ENCODE measurements at regions not wholly inside any gene's neighbourhood (a gene's known extent, or its start where the extent isn't known, plus 50 kb on each side); places are given as distances from the start of the nearest gene placed in this dataset.

DNA sequence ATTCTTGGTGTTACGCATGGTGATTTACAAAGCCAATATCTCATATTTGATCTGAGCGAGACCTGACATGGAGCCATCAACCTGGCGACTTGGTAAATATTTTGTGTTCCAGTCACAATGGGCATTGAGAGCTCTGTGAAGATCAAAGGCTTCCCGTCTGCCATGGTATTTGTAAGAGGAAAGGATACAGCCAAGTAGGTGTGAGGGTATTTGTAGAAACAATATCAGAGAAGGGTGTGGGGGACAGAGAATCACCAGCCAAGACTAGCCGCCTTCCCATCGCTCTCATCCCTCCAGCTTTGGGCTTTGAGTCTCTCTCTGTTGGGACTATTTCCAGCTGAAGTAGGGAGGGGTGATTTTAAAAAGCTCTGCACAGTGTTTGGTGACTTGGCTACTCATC is 173.4 kb upstream of the BDNF start:
- TF ChIP-seq, protein P1, sequence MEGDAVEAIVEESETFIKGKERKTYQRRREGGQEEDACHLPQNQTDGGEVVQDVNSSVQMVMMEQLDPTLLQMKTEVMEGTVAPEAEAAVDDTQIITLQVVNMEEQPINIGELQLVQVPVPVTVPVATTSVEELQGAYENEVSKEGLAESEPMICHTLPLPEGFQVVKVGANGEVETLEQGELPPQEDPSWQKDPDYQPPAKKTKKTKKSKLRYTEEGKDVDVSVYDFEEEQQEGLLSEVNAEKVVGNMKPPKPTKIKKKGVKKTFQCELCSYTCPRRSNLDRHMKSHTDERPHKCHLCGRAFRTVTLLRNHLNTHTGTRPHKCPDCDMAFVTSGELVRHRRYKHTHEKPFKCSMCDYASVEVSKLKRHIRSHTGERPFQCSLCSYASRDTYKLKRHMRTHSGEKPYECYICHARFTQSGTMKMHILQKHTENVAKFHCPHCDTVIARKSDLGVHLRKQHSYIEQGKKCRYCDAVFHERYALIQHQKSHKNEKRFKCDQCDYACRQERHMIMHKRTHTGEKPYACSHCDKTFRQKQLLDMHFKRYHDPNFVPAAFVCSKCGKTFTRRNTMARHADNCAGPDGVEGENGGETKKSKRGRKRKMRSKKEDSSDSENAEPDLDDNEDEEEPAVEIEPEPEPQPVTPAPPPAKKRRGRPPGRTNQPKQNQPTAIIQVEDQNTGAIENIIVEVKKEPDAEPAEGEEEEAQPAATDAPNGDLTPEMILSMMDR (conservative IDR thresholded peaks at IDR 0.05 in 1 of 2, IDR thresholded peaks at IDR 0.05 in 1 of 2; ENCODE audit: low read depth in 1 of 2, low read length in 2 of 2), result no peak
- no peak for TF ChIP-seq EZH2 (IDR thresholded peaks at IDR 0.05; ENCODE audit: low read length, missing control alignments)

Data from fibroblast of lung (primary cell).